Neural progenitor cell (in vitro differentiated cells): ENCODE measurements at regions not wholly inside any gene's neighbourhood (a gene's known extent, or its start where the extent isn't known, plus 50 kb on each side); places are given as distances from the start of the nearest gene placed in this dataset.

Source experiments
- CTCF ChIP-seq: fragments of 200-600 bp; sonication (generic); IDR thresholded peaks from 2 replicates; pipeline ENCODE4 v1.5.1; 2017; ENCODE audit warnings: antibody characterized with exemption, mild to moderate bottlenecking
- EZH2 ChIP-seq: fragments of 200-600 bp; sonication (generic); IDR thresholded peaks from 2 replicates; pipeline ENCODE4 v1.6.1; 2017; ENCODE audit warnings: antibody characterized with exemption, mild to moderate bottlenecking, moderate library complexity

GRCh38 chr5:103674739-103675138, 112.2 kb upstream of the NUDT12 start:
- TF ChIP-seq CTCF (no peak), EZH2 (no peak)
